GM12878 (cell line): ENCODE measurements at regions not wholly inside any gene's neighbourhood (a gene's known extent, or its start where the extent isn't known, plus 50 kb on each side); places are given as distances from the start of the nearest gene placed in this dataset.

Experiments used
- ATAC-seq: fragments of 200-7000 bp; cut with Tn5 transposase; 3 replicates; pipeline ENCODE4 v1.9.1; 2020; ENCODE audit warnings: mild to moderate bottlenecking, moderate library complexity
- BruUV-seq: library from RNA; stranded (reverse); fragments of 400-500 nt; replicated peaks from 2 replicates; lab custom pipeline; 2021; lab: Mats Ljungman, UMichigan
- CTCF ChIA-PET: fragments of 300-600 bp; sonication (Branson Sonifier 250); formaldehyde crosslinking; extraction: SDS; loops from one replicate; lab custom pipeline; 2021; ENCODE audit warnings: inconsistent platforms; lab: Yijun Ruan, JAX
- POLR2A ChIA-PET: fragments of 350-600 bp; formaldehyde crosslinking; extraction: SDS; loops from one replicate; lab custom pipeline; 2021; ENCODE audit warnings: inconsistent platforms; lab: Charles Lee
- RAD21 ChIA-PET: fragments of 300-600 bp; sonication (Branson Sonifier 250); formaldehyde crosslinking; loops from one replicate; lab custom pipeline; 2023; ENCODE audit warnings: antibody characterized with exemption; ENCODE audit not compliant: unreplicated experiment; lab: Charles Lee
- SMC1A ChIA-PET: fragments of 300-600 bp; sonication (Branson Sonifier 250); formaldehyde crosslinking; loops from one replicate; lab custom pipeline; 2023; ENCODE audit not compliant: unreplicated experiment, uncharacterized antibody; lab: Charles Lee
- DNase-seq: peaks from one replicate; pipeline ENCODE4 v3.0.0-alpha.2; 2011; ENCODE audit warnings: low read depth, low spot score
- FAIRE-seq: peaks from 3 replicates; lab custom pipeline; 2011; peaks lifted over from hg19 to GRCh38; lab: Jason Lieb, UNC
- H2AFZ ChIP-seq: 2 replicates; pipeline ENCODE4 v1.6.0; 2011; ENCODE audit warnings: low read depth, low read length, control low read depth; ENCODE audit not compliant: control insufficient read depth
- H3K27ac ChIP-seq: 2 replicates; pipeline ENCODE4 v1.5.1; 2011; ENCODE audit warnings: control low read depth; ENCODE audit not compliant: control insufficient read depth, insufficient read depth
- H3K27me3 ChIP-seq, 2 experiments: replicated peaks in 1 of 2; 2 replicates each; pipeline versions ENCODE4 v1.6.0 to v1.6.1; 2011; ENCODE audit warnings: low read length in 1 of 2; ENCODE audit not compliant: control insufficient read depth in 2 of 2, insufficient read depth in 2 of 2
- H3K36me3 ChIP-seq, 2 experiments: 2 replicates each; pipeline ENCODE4 v1.5.1; 2011; ENCODE audit warnings: low read length in 1 of 2; ENCODE audit not compliant: control insufficient read depth in 2 of 2, insufficient read depth in 2 of 2
- H3K4me1 ChIP-seq: 2 replicates; pipeline ENCODE4 v1.6.1; 2011; ENCODE audit warnings: mild to moderate bottlenecking, low read length, moderate library complexity, mixed read lengths; ENCODE audit not compliant: control insufficient read depth, insufficient read depth
- H3K4me2 ChIP-seq: 2 replicates; pipeline ENCODE4 v1.6.0; 2011; ENCODE audit warnings: control low read depth; ENCODE audit not compliant: control insufficient read depth, insufficient read depth
- H3K4me3 ChIP-seq: fragments of 200-600 bp; sonication (generic); 2 replicates; pipeline ENCODE4 v1.5.1; 2016
- H3K79me2 ChIP-seq: 2 replicates; pipeline ENCODE4 v1.6.0; 2011; ENCODE audit warnings: low read length; ENCODE audit not compliant: control insufficient read depth, insufficient read depth
- H3K9ac ChIP-seq: 2 replicates; pipeline ENCODE4 v1.8.0; 2011; ENCODE audit warnings: low read length, control low read depth, mixed read lengths; ENCODE audit not compliant: control insufficient read depth, insufficient read depth
- H3K9me3 ChIP-seq: replicated peaks from 3 replicates; pipeline ENCODE4 v1.5.1; 2011; ENCODE audit warnings: mild to moderate bottlenecking, low read length; ENCODE audit not compliant: control insufficient read depth, insufficient read depth
- H4K20me1 ChIP-seq: 2 replicates; pipeline ENCODE4 v1.6.0; 2011; ENCODE audit not compliant: control insufficient read depth, insufficient read depth
- CHD2 ChIP-seq: IDR thresholded peaks from 2 replicates; pipeline ENCODE4 v1.6.1; 2011; ENCODE audit warnings: low read depth, low read length, improper control_type of control experiment, borderline replicate concordance
- DPF2 ChIP-seq: fragments of 450-650 bp; IDR thresholded peaks from 2 replicates; pipeline ENCODE4 v1.6.1; 2017; ENCODE audit warnings: mild to moderate bottlenecking
- E4F1 ChIP-seq: fragments of 450-650 bp; IDR thresholded peaks from 2 replicates; pipeline ENCODE4 v1.6.1; 2018; ENCODE audit warnings: borderline replicate concordance, mild to moderate bottlenecking; ENCODE audit not compliant: partially characterized antibody
- MYC ChIP-seq: IDR thresholded peaks from 2 replicates; pipeline ENCODE4 v1.6.1; 2011; ENCODE audit warnings: mild to moderate bottlenecking, low read length, moderate library complexity, inconsistent platforms; ENCODE audit not compliant: insufficient read depth, insufficient replicate concordance, insufficient read length, severe bottlenecking
- RBBP5 ChIP-seq: fragments of 200-600 bp; sonication (generic); conservative IDR thresholded peaks from 2 replicates; pipeline ENCODE4 v1.6.1; 2016
- SPI1 ChIP-seq: IDR thresholded peaks from 2 replicates; pipeline ENCODE4 v1.6.1; 2011; ENCODE audit warnings: low read depth, mild to moderate bottlenecking, low read length, moderate library complexity, borderline replicate concordance; ENCODE audit not compliant: insufficient read depth
- ZBED1 ChIP-seq: IDR thresholded peaks from 2 replicates; pipeline ENCODE4 v1.6.1; 2016; ENCODE audit warnings: borderline replicate concordance
- ZBTB40 ChIP-seq: fragments of 450-650 bp; IDR thresholded peaks from 2 replicates; pipeline ENCODE4 v1.6.1; 2016; ENCODE audit warnings: mild to moderate bottlenecking, moderate library complexity, borderline replicate concordance
- WGBS: methylation state at CpG from one replicate; pipeline ENCODE4 v1.1.6; 2016; ENCODE audit warnings: low lambda C conversion rate; ENCODE audit not compliant: insufficient replicate concordance, insufficient coverage; ENCODE audit errors: missing lambda C conversion rate; 5-methylcytosine and 5-hydroxymethylcytosine counted together
- in situ Hi-C: fragments of 300-500 bp; cut with MboI; formaldehyde crosslinking; loops from 9 replicates; pipeline ENCODE4 v1.14.3; 2018; ENCODE audit warnings: mixed read lengths
- intact Hi-C: fragments of 100-400 bp; cut with micrococcal nuclease; formaldehyde crosslinking; loops from one replicate; pipeline ENCODE4 v1.14.2; 2022; ENCODE audit not compliant: unreplicated experiment

- no peak for TF ChIP-seq ZBED1
- TF ChIP-seq, all 136 proteins: peak for 0
- POLR2A ChIA-PET: no interaction called here
- no peaks in the 10 kb centered on the region for H4K20me1 ChIP-seq
- intact Hi-C loops (no loop called here), in situ Hi-C loops (loop anchor here (10.0 to 25.0 kb wide), 5 partner anchors 243 to 850 kb away; no protein-coding TSS in a partner anchor)
- no peak overlapping the region for H3K4me2 ChIP-seq
- BruUV-seq: no TSS peak
- no peak overlapping the region for H3K27ac ChIP-seq
- RAD21 ChIA-PET: no interaction called here
- no peaks in the 10 kb centered on the region; the same call in 2 of the 3 replicates for H3K9me3 ChIP-seq
- no peak overlapping the region for H2AFZ ChIP-seq
- FAIRE-seq (no peak), DNase-seq (no peak), ATAC-seq (no peak)
- SMC1A ChIA-PET: no interaction called here
- no peaks in the 10 kb centered on the region for H3K36me3 ChIP-seq
- no peaks in the 10 kb centered on the region for H3K79me2 ChIP-seq
- no peak overlapping the region for H3K9ac ChIP-seq
- CTCF ChIA-PET: no interaction called here
- no peaks in the 10 kb centered on the region for H3K27me3 ChIP-seq
- H3K4me3 ChIP-seq: no peak overlapping the region
- H3K4me1 ChIP-seq: no peaks in the 10 kb centered on the region
Measured at GRCh38 chr15:25937796-25938195, 74.7 kb upstream of the ATP10A start.

GRCh38 chr15:25936004-25936403, 72.9 kb upstream of the ATP10A start:
- no peaks in the 10 kb centered on the region; the same call in 2 of the 3 replicates for H3K9me3 ChIP-seq
- H3K4me1 ChIP-seq: no peaks in the 10 kb centered on the region
- FAIRE-seq: no peak
- ChIA-PET POLR2A (no interaction called here), SMC1A (no interaction called here), CTCF (no interaction called here), RAD21 (no interaction called here)
- WGBS: 55% methylated on average over 7 of the region's 7 CpGs
- no peaks in the 10 kb centered on the region for H3K36me3 ChIP-seq
- no peak for ATAC-seq
- H3K4me2 ChIP-seq: no peak overlapping the region
- H3K4me3 ChIP-seq: no peak overlapping the region
- intact Hi-C loops (no loop called here), in situ Hi-C loops (loop anchor here (10.0 to 25.0 kb wide), 5 partner anchors 241 to 849 kb away; no protein-coding TSS in a partner anchor)
- DNase-seq: no peak
- no peaks in the 10 kb centered on the region for H3K79me2 ChIP-seq
- H3K9ac ChIP-seq: no peak overlapping the region
- H4K20me1 ChIP-seq: no peaks in the 10 kb centered on the region
- H3K27me3 ChIP-seq: no peaks in the 10 kb centered on the region
- no peak overlapping the region for H3K27ac ChIP-seq
- no TSS peak for BruUV-seq
- H2AFZ ChIP-seq: no peak overlapping the region
- TF ChIP-seq ZBTB40 (no peak), MYC (no peak), SPI1 (no peak), E4F1 (no peak), CHD2 (no peak), RBBP5 (no peak), DPF2 (no peak)
